HG03571 (cell line): ENCODE measurements at regions not wholly inside any gene's neighbourhood (a gene's known extent, or its start where the extent isn't known, plus 50 kb on each side); places are given as distances from the start of the nearest gene placed in this dataset.

Experiments used
- ATAC-seq: cut with Tn5 transposase; IDR thresholded peaks from one replicate; pipeline ENCODE4 v1.9.1; 2021; ENCODE audit not compliant: unreplicated experiment

DNA sequence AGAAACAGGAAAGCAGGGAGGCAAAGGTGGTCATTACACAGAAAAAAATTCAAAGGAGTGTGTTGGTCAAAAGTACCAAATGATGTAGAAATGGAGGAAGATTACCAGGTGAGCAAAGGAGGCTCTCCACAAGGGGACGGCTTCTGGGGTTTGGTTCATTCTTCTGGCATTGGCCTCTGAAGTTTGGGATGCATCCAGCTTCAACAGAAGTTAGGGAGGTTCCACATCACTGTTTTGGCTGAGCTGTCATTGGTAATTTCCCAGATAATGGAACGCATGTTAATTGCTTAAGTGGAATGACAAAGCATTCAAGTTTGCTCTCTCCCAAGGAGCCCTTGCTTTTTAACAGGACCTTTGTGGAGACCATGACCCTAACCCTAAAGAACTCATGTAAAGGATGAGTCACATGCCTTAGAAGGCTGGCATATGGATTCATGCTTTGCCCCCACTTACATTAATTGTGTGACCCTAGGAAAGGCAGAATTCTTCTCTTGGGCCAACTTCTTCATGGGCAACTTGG, 398.6 kb downstream of the GPAM start:
- ATAC-seq = no peak

- no peak for ATAC-seq
Observed at GRCh38 chr10:111785921-111786320, 397.6 kb downstream of the GPAM start.

GRCh38 chr10:111789821-111790220, 393.7 kb downstream of the GPAM start:
- ATAC-seq = no peak

- no peak for ATAC-seq
Observed at GRCh38 chr10:111801841-111802240, 381.7 kb downstream of the GPAM start.

DNA sequence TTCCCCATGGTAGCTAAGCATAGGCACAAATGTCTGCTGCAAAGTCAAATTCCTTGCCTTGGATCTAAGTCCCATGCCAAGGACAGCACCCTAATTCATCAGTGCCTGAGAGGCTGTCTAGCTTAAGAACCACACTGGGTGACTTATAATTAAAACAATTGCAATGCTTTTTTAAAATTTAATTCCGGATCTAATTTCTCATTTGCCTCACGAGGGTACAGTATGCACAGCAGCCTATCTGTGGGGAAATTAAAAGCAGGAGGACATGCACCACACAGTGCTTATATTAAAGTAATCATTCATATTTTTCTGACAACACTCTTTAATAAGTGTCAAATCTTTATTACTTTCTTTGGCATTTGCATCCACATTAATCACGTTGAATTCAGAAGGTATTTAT, 378.8 kb downstream of the GPAM start:
- no peak for ATAC-seq

DNA sequence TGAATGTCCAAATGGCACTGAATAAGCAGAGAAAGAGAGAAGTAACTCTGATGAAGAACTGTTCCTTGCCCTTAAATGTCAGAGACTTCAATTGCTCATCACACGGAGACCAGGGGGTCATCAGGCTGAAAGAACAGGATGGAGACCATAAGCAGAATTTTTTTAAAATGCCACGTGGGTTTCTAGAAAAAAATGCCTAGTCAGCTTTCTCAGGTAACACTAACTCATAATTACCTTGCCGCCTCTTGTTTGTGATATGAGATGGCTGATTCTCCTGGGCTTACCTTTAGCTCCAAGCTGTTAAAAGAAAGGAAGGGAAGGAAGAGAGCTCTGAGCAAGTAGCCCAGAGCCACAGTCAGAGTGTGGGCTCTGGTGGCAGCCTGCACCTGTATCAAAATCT, 372.0 kb downstream of the GPAM start:
- no peak for ATAC-seq

GRCh38 chr10:111820471-111820870, 363.1 kb downstream of the GPAM start:
- ATAC-seq = no peak

- no peak for ATAC-seq
Observed at GRCh38 chr10:111821871-111822270, 361.7 kb downstream of the GPAM start.

GRCh38 chr10:111822661-111823060, 360.9 kb downstream of the GPAM start:
- no peak for ATAC-seq

GRCh38 chr10:111824128-111824527, 359.4 kb downstream of the GPAM start:
- no peak for ATAC-seq

DNA sequence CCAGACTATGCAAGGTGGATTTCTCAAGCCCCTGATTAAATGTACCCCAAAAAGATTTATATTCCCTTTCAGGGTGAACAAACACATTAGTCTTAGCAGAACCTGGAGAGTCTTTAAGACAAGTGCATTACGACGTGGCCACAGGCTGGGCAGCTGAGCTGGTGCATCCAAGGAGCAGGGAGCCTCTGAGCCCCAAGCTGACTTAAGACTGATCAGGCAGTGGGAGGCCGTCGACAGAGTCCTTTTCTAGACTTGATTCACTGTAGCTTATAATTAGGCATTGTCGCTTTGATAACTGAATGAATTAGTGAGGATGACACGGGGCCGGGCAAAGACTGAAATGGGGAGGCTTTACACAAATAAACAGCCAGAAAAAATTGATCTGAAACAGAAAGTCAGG, 353.2 kb downstream of the GPAM start:
- no peak for ATAC-seq

- ATAC-seq = no peak
Observed at GRCh38 chr10:111831058-111831457, 352.5 kb downstream of the GPAM start.

- ATAC-seq = no peak
Observed at GRCh38 chr10:111833251-111833650, 350.3 kb downstream of the GPAM start.

GRCh38 chr10:111835574-111835973, 348.0 kb downstream of the GPAM start:
- no peak for ATAC-seq

DNA sequence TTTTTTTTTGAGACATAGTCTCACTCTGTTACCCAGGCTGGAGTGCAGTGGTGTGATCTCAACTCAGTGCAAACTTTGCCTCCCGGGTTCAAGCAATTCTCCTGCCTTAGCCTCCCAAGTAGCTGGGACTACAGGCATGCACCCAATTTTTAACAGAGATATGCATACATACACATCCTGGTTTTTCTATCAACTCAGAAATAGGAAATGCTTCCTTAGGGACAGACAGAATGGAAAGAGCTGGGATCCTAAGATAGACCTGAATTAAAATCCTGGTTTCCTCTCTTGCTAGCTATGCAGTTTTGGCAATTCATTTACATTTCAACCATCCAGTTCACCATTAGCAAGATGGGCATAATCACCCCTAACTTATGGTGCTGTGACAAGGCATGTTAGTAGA, 347.5 kb downstream of the GPAM start:
- ATAC-seq = no peak

DNA sequence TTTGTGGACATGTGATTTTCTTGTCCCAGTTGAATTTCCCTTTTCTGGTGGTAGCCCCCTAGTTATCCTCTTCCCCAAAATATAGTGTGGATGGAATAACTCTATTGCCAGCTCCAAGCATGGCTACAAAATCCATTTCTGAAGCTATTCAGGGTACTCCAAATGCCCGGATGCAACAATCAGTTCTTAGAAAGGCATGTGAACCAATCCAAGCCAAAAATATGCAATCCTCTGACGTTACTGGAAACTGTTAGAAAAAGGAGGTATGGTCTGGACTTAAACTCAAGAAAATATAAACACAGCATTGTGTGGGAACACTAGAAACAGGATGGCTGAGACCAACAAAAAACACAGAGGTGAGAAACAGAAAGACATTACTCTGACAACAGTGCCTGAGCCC, 347.0 kb downstream of the GPAM start:
- no peak for ATAC-seq

- ATAC-seq = no peak
Observed at GRCh38 chr10:111837086-111837485, 346.5 kb downstream of the GPAM start.

DNA sequence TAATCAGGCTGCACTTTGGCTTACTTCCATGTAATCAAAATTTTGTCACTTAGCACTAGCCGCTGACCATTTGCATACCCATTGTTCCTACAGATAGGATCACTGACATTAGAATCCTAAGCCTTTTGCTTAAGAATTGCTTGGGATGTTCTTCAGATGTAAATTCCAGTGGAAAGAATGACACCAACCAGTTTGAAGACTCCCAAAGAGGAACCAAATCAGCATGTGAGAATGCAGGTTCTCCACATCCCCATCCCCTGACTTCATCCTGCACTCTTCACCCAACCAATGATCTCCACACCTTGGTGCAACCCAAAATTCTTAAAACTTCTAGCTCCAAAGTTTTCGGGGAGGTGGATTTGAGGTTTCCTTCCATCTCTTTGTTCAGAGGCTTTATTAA, 345.6 kb downstream of the GPAM start:
- ATAC-seq = no peak

- no peak for ATAC-seq
Observed at GRCh38 chr10:111840546-111840945, 343.0 kb downstream of the GPAM start.

DNA sequence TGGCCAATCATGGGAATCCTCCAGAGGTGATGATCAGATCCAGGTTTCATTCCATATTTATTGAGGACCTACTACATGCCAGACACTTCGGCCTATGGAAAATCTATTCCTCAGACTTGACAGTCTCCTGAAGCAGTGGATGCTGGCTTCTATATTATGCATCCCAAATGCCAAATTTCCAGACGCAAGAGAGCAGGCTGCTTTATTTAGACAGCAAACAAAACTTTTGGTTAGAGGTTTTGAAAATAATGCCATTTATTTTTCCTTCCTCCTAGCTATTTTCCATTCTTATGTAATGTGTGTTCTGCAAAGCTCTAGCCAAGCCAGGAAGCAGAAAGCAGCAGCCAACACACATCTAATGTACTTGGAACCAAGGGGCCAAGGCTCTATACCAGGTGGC, 330.8 kb downstream of the GPAM start:
- ATAC-seq = no peak

- no peak for ATAC-seq
Observed at GRCh38 chr10:111856631-111857030, 326.9 kb downstream of the GPAM start.

DNA sequence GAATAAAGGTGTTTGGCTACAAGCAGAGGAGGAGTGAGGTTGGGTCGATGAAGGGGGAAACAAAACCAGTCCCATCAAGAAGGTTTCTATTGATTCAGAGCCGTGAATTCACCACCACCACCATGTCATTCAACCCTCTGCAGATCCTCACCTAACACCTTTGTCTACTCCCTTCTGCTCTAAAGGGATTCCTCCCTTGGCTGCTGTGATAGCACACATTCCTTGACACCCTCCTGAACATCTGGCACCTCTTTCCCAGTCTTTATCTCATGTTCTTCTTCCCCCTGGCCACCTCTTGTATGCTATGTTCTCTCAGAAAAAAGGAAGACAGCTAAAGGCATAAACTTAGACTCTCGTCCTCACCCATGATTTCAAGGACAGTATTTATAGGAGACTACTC, 318.0 kb downstream of the GPAM start:
- no peak for ATAC-seq

DNA sequence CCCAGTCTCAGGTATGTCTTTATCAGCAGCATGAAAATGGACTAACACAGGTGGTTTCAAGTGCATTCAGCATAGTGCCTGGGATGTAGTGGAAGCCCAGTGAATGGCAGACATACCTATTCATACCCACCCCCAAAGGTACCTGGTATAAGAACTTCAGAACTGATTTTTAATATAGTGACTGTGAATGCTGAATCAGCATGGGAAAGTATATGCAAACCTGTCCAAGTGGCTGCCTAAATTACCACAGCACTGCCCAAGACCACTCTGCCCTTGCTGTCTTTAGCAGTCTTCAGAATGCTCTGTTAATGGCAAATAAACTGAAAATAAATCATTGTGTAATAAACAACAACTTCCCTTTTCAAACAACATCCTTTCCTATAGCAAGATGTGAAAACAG, 312.1 kb downstream of the GPAM start:
- ATAC-seq = no peak

- ATAC-seq = no peak
Observed at GRCh38 chr10:111872591-111872990, 311.0 kb downstream of the GPAM start.
